HCT116 (cell line): ENCODE measurements at regions not wholly inside any gene's neighbourhood (a gene's known extent, or its start where the extent isn't known, plus 50 kb on each side); places are given as distances from the start of the nearest gene placed in this dataset.

Experiments
- ATAC-seq: fragments of 200-7000 bp; cut with Tn5 transposase; 2 replicates; pipeline ENCODE4 v1.9.1; 2020; ENCODE audit warnings: mild to moderate bottlenecking, moderate library complexity
- BruUV-seq: library from RNA; stranded (reverse); fragments of 400-500 nt; replicated peaks from 2 replicates; lab custom pipeline; 2021; lab: Mats Ljungman, UMichigan
- CTCF ChIA-PET: fragments of 300-600 bp; sonication (Branson Sonifier 250); formaldehyde crosslinking; loops from one replicate; lab custom pipeline; 2021; ENCODE audit warnings: antibody characterized with exemption; lab: Charles Lee
- POLR2A ChIA-PET: fragments of 300-600, 350-600 bp; sonication (Branson Sonifier 250); formaldehyde crosslinking; loops from one replicate; lab custom pipeline; 2021; ENCODE audit warnings: antibody characterized with exemption; lab: Charles Lee
- RAD21 ChIA-PET, 2 experiments: fragments of 300-600 bp; sonication (Branson Sonifier 250); formaldehyde crosslinking; loops; one replicate each; lab custom pipeline; 2023; ENCODE audit warnings: low total read pairs in 2 of 2; ENCODE audit not compliant: uncharacterized antibody in 2 of 2, unreplicated experiment in 2 of 2, low non-redundant PET in 1 of 2; lab: Charles Lee
- DNase-seq: peaks from one replicate; pipeline ENCODE4 v3.0.0-alpha.2; 2010; ENCODE audit warnings: low read depth, low spot score
- H2AFZ ChIP-seq: fragments of 200-600 bp; shearing (Covaris generic), sonication (generic); 2 replicates; pipeline ENCODE4 v1.6.1; 2017; ENCODE audit warnings: low read depth, mixed run types, mixed read lengths, antibody characterized with exemption, low read length; ENCODE audit not compliant: poor library complexity, severe bottlenecking
- H3K27ac ChIP-seq: 2 replicates; pipeline ENCODE4 v1.5.1; 2012; ENCODE audit warnings: low read depth, low read length
- H3K27me3 ChIP-seq: fragments of 200-600 bp; sonication (generic); 2 replicates; pipeline ENCODE4 v1.6.1; 2016; ENCODE audit warnings: mixed run types, low read length, mixed read lengths; ENCODE audit not compliant: insufficient read depth
- H3K36me3 ChIP-seq, 2 experiments: fragments of 200-500 bp in 1 of 2; fragments of 200-600 bp in 1 of 2; sonication (Bioruptor generic) in 1 of 2; sonication (generic) in 1 of 2; 2 replicates each; pipeline versions ENCODE4 v1.5.1 to v1.6.1; 2014 to 2016; ENCODE audit warnings: low read length in 2 of 2, inconsistent platforms in 1 of 2, mixed read lengths in 1 of 2, mixed run types in 1 of 2; ENCODE audit not compliant: insufficient read depth in 2 of 2, control insufficient read depth in 1 of 2
- H3K4me1 ChIP-seq, 2 experiments: fragments of 200-600 bp in 1 of 2; sonication (generic) in 1 of 2; 2 replicates each; pipeline versions ENCODE4 v1.5.1 to v1.6.1; 2012 to 2017; ENCODE audit warnings: low read length in 2 of 2, inconsistent platforms in 1 of 2, mild to moderate bottlenecking in 1 of 2, mixed read lengths in 1 of 2, mixed run types in 1 of 2, moderate library complexity in 1 of 2; ENCODE audit not compliant: insufficient read depth in 2 of 2, control insufficient read depth in 1 of 2
- H3K4me2 ChIP-seq: fragments of 200-600 bp; sonication (generic); 2 replicates; pipeline ENCODE4 v1.6.1; 2017; ENCODE audit warnings: mixed run types, low read length, mixed read lengths
- H3K4me3 ChIP-seq, 2 experiments: fragments of 200-600 bp in 1 of 2; sonication (generic) in 1 of 2; replicated peaks in 1 of 2; 2 replicates each; pipeline ENCODE4 v1.5.1; 2011 to 2016; ENCODE audit warnings: low read length in 2 of 2, control low read depth in 1 of 2, low read depth in 1 of 2, mild to moderate bottlenecking in 1 of 2, mixed read lengths in 1 of 2, mixed run types in 1 of 2
- H3K79me2 ChIP-seq: fragments of 200-600 bp; sonication (generic); 2 replicates; pipeline ENCODE4 v1.6.1; 2017; ENCODE audit warnings: mild to moderate bottlenecking, mixed run types, low read length, moderate library complexity, mixed read lengths; ENCODE audit not compliant: insufficient read depth
- H3K9ac ChIP-seq: fragments of 200-600 bp; sonication (generic); 2 replicates; pipeline ENCODE4 v1.6.1; 2016; ENCODE audit warnings: low read length, mixed read lengths
- H3K9me2 ChIP-seq: fragments of 200-600 bp; sonication (generic), shearing (Covaris generic); 2 replicates; pipeline ENCODE4 v1.6.1; 2017; ENCODE audit warnings: mixed run types, mild to moderate bottlenecking, moderate library complexity; ENCODE audit not compliant: insufficient read depth
- H3K9me3 ChIP-seq, 2 experiments: fragments of 200-500 bp in 1 of 2; fragments of 200-600 bp in 1 of 2; sonication (Bioruptor generic) in 1 of 2; sonication (generic) in 1 of 2; 2 replicates each; pipeline ENCODE4 v1.6.1; 2014 to 2017; ENCODE audit warnings: low read length in 2 of 2, mixed read lengths in 2 of 2, inconsistent platforms in 1 of 2, low read depth in 1 of 2, mild to moderate bottlenecking in 1 of 2, mixed run types in 1 of 2, moderate library complexity in 1 of 2; ENCODE audit not compliant: control insufficient read depth in 1 of 2, insufficient read depth in 1 of 2
- H4K20me1 ChIP-seq: fragments of 200-600 bp; sonication (generic), shearing (Covaris generic); 2 replicates; pipeline ENCODE4 v1.6.1; 2017; ENCODE audit warnings: mixed run types, mild to moderate bottlenecking, moderate library complexity; ENCODE audit not compliant: insufficient read depth
- CBX3 ChIP-seq: IDR thresholded peaks from 2 replicates; pipeline ENCODE4 v1.6.1; 2012; ENCODE audit warnings: low read depth
- EGR1 ChIP-seq: IDR thresholded peaks from 2 replicates; pipeline ENCODE4 v1.6.1; 2012; ENCODE audit warnings: low read depth
- EZH2 ChIP-seq: fragments of 200-600 bp; sonication (generic); IDR thresholded peaks from 2 replicates; pipeline ENCODE4 v1.6.1; 2017; ENCODE audit warnings: antibody characterized with exemption, mixed run types
- JUND ChIP-seq: IDR thresholded peaks from 2 replicates; pipeline ENCODE4 v1.6.1; 2012
- MAX ChIP-seq: IDR thresholded peaks from 2 replicates; pipeline ENCODE4 v1.6.1; 2012
- POLR2AphosphoS5 ChIP-seq: IDR thresholded peaks from 2 replicates; pipeline ENCODE4 v1.6.1; 2011; ENCODE audit warnings: mild to moderate bottlenecking, low read depth, low read length, moderate library complexity
- SIN3A ChIP-seq: IDR thresholded peaks from 2 replicates; pipeline ENCODE4 v1.6.1; 2012; ENCODE audit warnings: low read depth
- TCF7L2 ChIP-seq: IDR thresholded peaks from 2 replicates; pipeline ENCODE4 v1.7.0; 2011; ENCODE audit warnings: borderline replicate concordance, inconsistent platforms; ENCODE audit not compliant: insufficient read depth, insufficient read length; ENCODE audit errors: extremely low read depth
- ZFX ChIP-seq: fragments of 450-650 bp; IDR thresholded peaks from 2 replicates; pipeline ENCODE4 v1.6.1; 2017
- intact Hi-C: fragments of 100-400 bp; cut with micrococcal nuclease; formaldehyde crosslinking; loops from 2 replicates; pipeline ENCODE4 v1.10.0; 2022
- TF ChIP-seq, protein P1 (sequence below): IDR thresholded peaks from 2 replicates; pipeline ENCODE4 v1.6.1; 2012; ENCODE audit warnings: low read depth

GRCh38 chr12:87439990-87440827, 589.0 kb downstream of the C12orf50 start (continued):
- TF ChIP-seq POLR2AphosphoS5, result 0 out of 2 replicates have a peak, but pooled peaks have one; percentile 21
- TF ChIP-seq ZFX, result no peak
- TF ChIP-seq, protein P1, sequence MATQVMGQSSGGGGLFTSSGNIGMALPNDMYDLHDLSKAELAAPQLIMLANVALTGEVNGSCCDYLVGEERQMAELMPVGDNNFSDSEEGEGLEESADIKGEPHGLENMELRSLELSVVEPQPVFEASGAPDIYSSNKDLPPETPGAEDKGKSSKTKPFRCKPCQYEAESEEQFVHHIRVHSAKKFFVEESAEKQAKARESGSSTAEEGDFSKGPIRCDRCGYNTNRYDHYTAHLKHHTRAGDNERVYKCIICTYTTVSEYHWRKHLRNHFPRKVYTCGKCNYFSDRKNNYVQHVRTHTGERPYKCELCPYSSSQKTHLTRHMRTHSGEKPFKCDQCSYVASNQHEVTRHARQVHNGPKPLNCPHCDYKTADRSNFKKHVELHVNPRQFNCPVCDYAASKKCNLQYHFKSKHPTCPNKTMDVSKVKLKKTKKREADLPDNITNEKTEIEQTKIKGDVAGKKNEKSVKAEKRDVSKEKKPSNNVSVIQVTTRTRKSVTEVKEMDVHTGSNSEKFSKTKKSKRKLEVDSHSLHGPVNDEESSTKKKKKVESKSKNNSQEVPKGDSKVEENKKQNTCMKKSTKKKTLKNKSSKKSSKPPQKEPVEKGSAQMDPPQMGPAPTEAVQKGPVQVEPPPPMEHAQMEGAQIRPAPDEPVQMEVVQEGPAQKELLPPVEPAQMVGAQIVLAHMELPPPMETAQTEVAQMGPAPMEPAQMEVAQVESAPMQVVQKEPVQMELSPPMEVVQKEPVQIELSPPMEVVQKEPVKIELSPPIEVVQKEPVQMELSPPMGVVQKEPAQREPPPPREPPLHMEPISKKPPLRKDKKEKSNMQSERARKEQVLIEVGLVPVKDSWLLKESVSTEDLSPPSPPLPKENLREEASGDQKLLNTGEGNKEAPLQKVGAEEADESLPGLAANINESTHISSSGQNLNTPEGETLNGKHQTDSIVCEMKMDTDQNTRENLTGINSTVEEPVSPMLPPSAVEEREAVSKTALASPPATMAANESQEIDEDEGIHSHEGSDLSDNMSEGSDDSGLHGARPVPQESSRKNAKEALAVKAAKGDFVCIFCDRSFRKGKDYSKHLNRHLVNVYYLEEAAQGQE, result no peak
- TF ChIP-seq EGR1, result no peak
- no peak for TF ChIP-seq MAX
- peak; percentile 79; the same call in 1 of the 2 replicates for TF ChIP-seq CBX3
- no peak for TF ChIP-seq TCF7L2

DNA sequence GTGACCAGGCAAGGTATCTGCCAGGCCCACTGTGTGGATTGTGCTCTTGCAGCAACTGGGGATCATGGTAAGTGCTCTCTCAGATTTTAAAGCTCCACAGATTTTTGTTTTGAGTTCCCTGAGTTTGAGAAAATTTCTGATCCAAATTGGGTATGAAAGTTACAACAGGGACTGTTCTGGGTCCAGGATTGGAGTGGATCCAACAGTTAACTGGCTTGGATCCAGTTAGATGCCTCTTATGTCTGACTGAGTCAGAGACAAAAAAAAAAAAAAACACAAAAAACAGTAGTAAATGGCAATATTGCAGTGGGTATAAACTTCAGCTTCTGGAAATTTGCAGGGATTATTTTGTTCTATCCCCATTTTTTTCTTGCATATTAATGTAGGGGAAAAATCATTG, 598.8 kb downstream of the C12orf50 start:
- Histone ChIP-seq H3K9me3 (peaks cover 0 to 7% of the 10 kb centered on the region in 2 experiments; a peak in 1 of 4 replicates), H3K79me2 (no peaks in the 10 kb centered on the region), H3K27me3 (no peaks in the 10 kb centered on the region), H3K4me2 (no peak overlapping the region), H3K4me3 (no peak overlapping the region), H3K36me3 (no peaks in the 10 kb centered on the region), H3K9ac (no peak overlapping the region), H3K27ac (no peak overlapping the region), H3K4me1 (peaks cover 0 to 5% of the 10 kb centered on the region in 2 experiments; a peak in 2 of 4 replicates), H4K20me1 (no peaks in the 10 kb centered on the region), H2AFZ (no peak overlapping the region), H3K9me2 (no peaks in the 10 kb centered on the region)
- no TSS peak for BruUV-seq
- ChIA-PET RAD21 (no interaction called here), CTCF (no interaction called here), POLR2A (no interaction called here)
- TF ChIP-seq EZH2 (no peak), POLR2AphosphoS5 (no peak), SIN3A (no peak), JUND (no peak)
- ATAC-seq (no peak), DNase-seq (no peak)
- intact Hi-C loops, result no loop called here
